ENCODE measurements at regions not wholly inside any gene's neighbourhood (a gene's known extent, or its start where the extent isn't known, plus 50 kb on each side); places are given as distances from the start of the nearest gene placed in this dataset.

- no peak overlapping the region for H3K27ac Mint-ChIP-seq (ENCODE audit: unreplicated experiment)
- no peak for DNase-seq
- intact Hi-C loops (cut with micrococcal nuclease; ENCODE audit: unreplicated experiment) = loop anchor here (5.0 kb wide), 1 partner anchor 379 kb away; no protein-coding TSS in a partner anchor
- TF ChIP-seq CTCF (IDR thresholded peaks at IDR 0.05; ENCODE audit: insufficient read depth in 1 of 2, low read depth in 1 of 2, low read length in 1 of 2, severe bottlenecking in 1 of 2, unreplicated experiment in 1 of 2) = no peak
- H3K9me3 Mint-ChIP-seq (ENCODE audit: unreplicated experiment) = peaks cover 33% of the 10 kb centered on the region
- POLR2A ChIA-PET = no interaction called here
- no peaks in the 10 kb centered on the region for H3K4me1 Mint-ChIP-seq (ENCODE audit: low read depth, unreplicated experiment)
- H3K36me3 ChIP-seq (ENCODE audit: control insufficient read depth, insufficient read depth, low read length) = no peaks in the 10 kb centered on the region
- H3K36me3 Mint-ChIP-seq (ENCODE audit: insufficient read depth, unreplicated experiment) = no peaks in the 10 kb centered on the region
- no peak overlapping the region for H3K4me3 Mint-ChIP-seq (ENCODE audit: unreplicated experiment)
- H3K4me1 ChIP-seq = peaks cover 5% of the 10 kb centered on the region; the same call in 1 of the 2 replicates
- H3K27me3 Mint-ChIP-seq (ENCODE audit: insufficient read depth, unreplicated experiment) = peaks cover 3% of the 10 kb centered on the region
- CTCF ChIA-PET = no interaction called here
- H3K9me3 ChIP-seq = peaks cover 28% of the 10 kb centered on the region
- H3K4me3 ChIP-seq (ENCODE audit: low read depth, low read length) = no peak overlapping the region
- no TSS peak for BruUV-seq (replicated peaks)
- no peaks in the 10 kb centered on the region for H3K27me3 ChIP-seq (replicated peaks; ENCODE audit: control insufficient read depth, insufficient read depth, low read length)
These were observed 77.6 kb upstream of the CRIM1 start for GRCh38 chr2:36277881-36278523.

- Mint-ChIP-seq H3K4me1 (ENCODE audit: low read depth, unreplicated experiment) (no peaks in the 10 kb centered on the region), H3K4me3 (ENCODE audit: unreplicated experiment) (no peak overlapping the region), H3K9me3 (ENCODE audit: unreplicated experiment) (peaks cover 29% of the 10 kb centered on the region), H3K36me3 (ENCODE audit: insufficient read depth, unreplicated experiment) (no peaks in the 10 kb centered on the region), H3K27me3 (ENCODE audit: insufficient read depth, unreplicated experiment) (peaks cover 3% of the 10 kb centered on the region), H3K27ac (ENCODE audit: unreplicated experiment) (no peak overlapping the region)
- no peak for TF ChIP-seq CTCF (IDR thresholded peaks at IDR 0.05; ENCODE audit: insufficient read depth in 1 of 2, low read depth in 1 of 2, low read length in 1 of 2, severe bottlenecking in 1 of 2, unreplicated experiment in 1 of 2)
- intact Hi-C loops (cut with micrococcal nuclease; ENCODE audit: unreplicated experiment) = loop anchor here (5.0 kb wide), 1 partner anchor 380 kb away; no protein-coding TSS in a partner anchor
- DNase-seq = no peak
- H3K27me3 ChIP-seq (replicated peaks; ENCODE audit: control insufficient read depth, insufficient read depth, low read length) = no peaks in the 10 kb centered on the region
- ChIA-PET CTCF (no interaction called here), POLR2A (no interaction called here)
- H3K4me3 ChIP-seq (ENCODE audit: low read depth, low read length) = no peak overlapping the region
- no TSS peak for BruUV-seq (replicated peaks)
- H3K36me3 ChIP-seq (ENCODE audit: control insufficient read depth, insufficient read depth, low read length) = no peaks in the 10 kb centered on the region
- H3K9me3 ChIP-seq = peaks cover 28% of the 10 kb centered on the region
- H3K4me1 ChIP-seq = peaks cover 5% of the 10 kb centered on the region; the same call in 1 of the 2 replicates
These were observed 78.3 kb upstream of the CRIM1 start for GRCh38 chr2:36277146-36277808.

- BruUV-seq (replicated peaks) = no TSS peak
- Histone ChIP-seq H3K9me3 (no peaks in the 10 kb centered on the region), H3K27me3 (replicated peaks; ENCODE audit: control insufficient read depth, insufficient read depth, low read length) (no peaks in the 10 kb centered on the region), H3K4me3 (ENCODE audit: low read depth, low read length) (no peak overlapping the region), H3K4me1 (no peaks in the 10 kb centered on the region), H3K36me3 (ENCODE audit: control insufficient read depth, insufficient read depth, low read length) (no peaks in the 10 kb centered on the region)
- POLR2A ChIA-PET = no interaction called here
- Mint-ChIP-seq H3K27ac (ENCODE audit: unreplicated experiment) (no peak overlapping the region), H3K9me3 (ENCODE audit: unreplicated experiment) (peaks cover 14% of the 10 kb centered on the region), H3K4me1 (ENCODE audit: low read depth, unreplicated experiment) (no peaks in the 10 kb centered on the region), H3K36me3 (ENCODE audit: insufficient read depth, unreplicated experiment) (no peaks in the 10 kb centered on the region), H3K27me3 (ENCODE audit: insufficient read depth, unreplicated experiment) (no peaks in the 10 kb centered on the region), H3K4me3 (ENCODE audit: unreplicated experiment) (no peak overlapping the region)
- CTCF ChIA-PET = interaction anchor here (0.5 kb wide), 1 partner anchor 32 kb away, joined by 3 read pairs; no protein-coding TSS in a partner anchor
- intact Hi-C loops (cut with micrococcal nuclease; ENCODE audit: unreplicated experiment) = no loop called here
- TF ChIP-seq CTCF (IDR thresholded peaks at IDR 0.05; ENCODE audit: insufficient read depth in 1 of 2, low read depth in 1 of 2, low read length in 1 of 2, severe bottlenecking in 1 of 2, unreplicated experiment in 1 of 2) = no peak
- no peak for DNase-seq
These were observed 84.3 kb upstream of the CRIM1 start for GRCh38 chr2:36271266-36271665.

All from Caco-2 (cell line).